Skeletal muscle tissue (tissue), 3 donors: ENCODE measurements at regions not wholly inside any gene's neighbourhood (a gene's known extent, or its start where the extent isn't known, plus 50 kb on each side); places are given as distances from the start of the nearest gene placed in this dataset.

ENCODE experiments used
- H3K27ac ChIP-seq: one replicate; pipeline ENCODE4 v1.7.0; 2013; ENCODE audit warnings: mild to moderate bottlenecking, low read depth, low read length, inconsistent platforms
- H3K27me3 ChIP-seq, 3 donors: one replicate each; pipeline ENCODE4 v1.7.0; 2013; ENCODE audit warnings: low read length in 3 of 3; ENCODE audit not compliant: control insufficient read depth in 3 of 3, insufficient read depth in 3 of 3
- H3K36me3 ChIP-seq, 3 donors: one replicate each; pipeline ENCODE4 v1.7.0; 2013; ENCODE audit warnings: low read length in 3 of 3; ENCODE audit not compliant: control insufficient read depth in 3 of 3, insufficient read depth in 3 of 3
- H3K4me1 ChIP-seq, 3 donors: one replicate each; pipeline ENCODE4 v1.7.0; 2013; ENCODE audit warnings: low read length in 3 of 3, mild to moderate bottlenecking in 3 of 3; ENCODE audit not compliant: control insufficient read depth in 3 of 3, insufficient read depth in 3 of 3
- H3K4me3 ChIP-seq, 3 donors: one replicate each; pipeline ENCODE4 v1.7.0; 2013; ENCODE audit warnings: low read length in 3 of 3
- H3K9ac ChIP-seq, 3 donors: one replicate each; pipeline ENCODE4 v1.7.0; 2013; ENCODE audit warnings: low read length in 3 of 3, mild to moderate bottlenecking in 3 of 3, moderate library complexity in 2 of 3, low read depth in 1 of 3
- H3K9me3 ChIP-seq, 3 donors: one replicate each; pipeline ENCODE4 v1.7.0; 2013; ENCODE audit warnings: low read length in 3 of 3; ENCODE audit not compliant: control insufficient read depth in 3 of 3
- donor health status: Osteomylitis.

GRCh38 chr13:73676550-73677047, 457.6 kb downstream of the KLF12 start:
- no peaks in the 10 kb centered on the region for H3K9me3 ChIP-seq
- no peaks in the 10 kb centered on the region for H3K27me3 ChIP-seq
- H3K4me1 ChIP-seq: no peaks in the 10 kb centered on the region
- H3K36me3 ChIP-seq: no peaks in the 10 kb centered on the region
- H3K9ac ChIP-seq: no peak overlapping the region
- H3K27ac ChIP-seq: no peak overlapping the region
- no peak overlapping the region for H3K4me3 ChIP-seq

DNA sequence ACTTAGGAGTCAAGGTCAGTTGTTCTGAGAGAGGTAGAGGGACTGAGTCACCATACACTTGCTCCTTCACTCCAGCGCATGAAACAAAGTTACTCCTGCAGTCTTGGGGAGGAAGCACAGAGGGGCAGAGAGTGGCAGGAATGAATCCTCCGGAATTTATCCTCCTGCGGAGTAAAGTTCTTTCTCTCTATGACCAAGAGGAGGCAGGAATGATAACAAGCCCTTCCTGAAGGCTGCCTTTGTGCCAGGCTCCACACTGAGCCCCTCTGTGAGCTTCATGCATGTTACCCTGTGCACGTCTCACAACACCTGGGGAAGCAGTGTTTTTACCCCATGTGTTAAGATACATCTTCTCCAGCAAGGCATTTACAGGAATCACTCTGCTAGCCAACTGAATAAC, 458.4 kb downstream of the KLF12 start:
- Histone ChIP-seq H3K9ac (no peak overlapping the region), H3K27ac (no peak overlapping the region), H3K4me3 (no peak overlapping the region), H3K4me1 (no peaks in the 10 kb centered on the region), H3K27me3 (no peaks in the 10 kb centered on the region), H3K9me3 (no peaks in the 10 kb centered on the region), H3K36me3 (no peaks in the 10 kb centered on the region)

DNA sequence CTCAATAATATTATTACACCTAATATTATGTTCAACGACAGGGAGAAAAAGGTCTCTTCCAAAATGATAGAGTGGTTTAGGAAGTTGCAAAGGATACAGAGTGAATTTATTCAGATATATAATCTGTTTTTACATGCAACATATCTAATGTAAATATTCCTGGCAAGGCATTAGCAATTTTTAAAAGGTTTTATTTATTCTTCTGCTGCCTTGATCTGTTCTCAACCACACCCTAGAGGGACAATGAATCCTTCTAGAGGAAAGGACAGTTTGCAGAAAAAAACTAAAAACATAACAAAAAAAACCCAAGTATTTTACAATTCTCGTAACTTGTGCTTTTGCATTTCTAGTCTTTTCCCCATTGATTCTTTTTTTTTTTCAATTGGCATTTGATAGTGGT, 459.6 kb downstream of the KLF12 start:
- no peaks in the 10 kb centered on the region for H3K36me3 ChIP-seq
- H3K9ac ChIP-seq: no peak overlapping the region
- no peak overlapping the region for H3K27ac ChIP-seq
- H3K4me1 ChIP-seq: no peaks in the 10 kb centered on the region
- no peaks in the 10 kb centered on the region for H3K27me3 ChIP-seq
- H3K9me3 ChIP-seq: no peaks in the 10 kb centered on the region
- no peak overlapping the region for H3K4me3 ChIP-seq

- Histone ChIP-seq H3K9ac (no peak overlapping the region), H3K27ac (no peak overlapping the region), H3K36me3 (no peaks in the 10 kb centered on the region), H3K27me3 (no peaks in the 10 kb centered on the region), H3K4me1 (no peaks in the 10 kb centered on the region), H3K9me3 (no peaks in the 10 kb centered on the region), H3K4me3 (no peak overlapping the region)
Observed at GRCh38 chr13:73673931-73674330, 460.3 kb downstream of the KLF12 start.

GRCh38 chr13:73672492-73672891, 461.7 kb downstream of the KLF12 start:
- no peaks in the 10 kb centered on the region for H3K36me3 ChIP-seq
- H3K9me3 ChIP-seq: no peaks in the 10 kb centered on the region
- no peak overlapping the region for H3K4me3 ChIP-seq
- H3K27ac ChIP-seq: no peak overlapping the region
- no peaks in the 10 kb centered on the region for H3K4me1 ChIP-seq
- no peak overlapping the region for H3K9ac ChIP-seq
- no peaks in the 10 kb centered on the region for H3K27me3 ChIP-seq

DNA sequence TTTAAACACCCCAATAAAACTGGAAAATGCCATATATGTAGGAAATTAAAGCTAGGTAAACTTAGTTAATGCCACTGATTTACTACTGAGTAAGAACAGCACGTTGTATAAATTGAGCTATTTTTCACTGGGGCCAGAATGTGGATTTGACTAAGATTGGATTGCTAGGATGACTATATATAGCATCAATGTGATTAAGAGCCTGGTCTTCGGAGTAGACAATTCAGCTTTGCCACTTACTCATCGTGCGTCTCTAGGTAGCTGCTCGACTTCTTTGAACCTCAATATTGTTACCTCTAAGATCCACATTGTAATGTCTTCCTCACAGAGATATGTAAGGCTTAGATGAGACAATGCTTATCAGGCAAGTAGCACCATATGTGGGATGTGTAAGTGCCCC, 462.5 kb downstream of the KLF12 start:
- no peaks in the 10 kb centered on the region for H3K4me1 ChIP-seq
- H3K36me3 ChIP-seq: no peaks in the 10 kb centered on the region
- H3K27me3 ChIP-seq: no peaks in the 10 kb centered on the region
- H3K9me3 ChIP-seq: no peaks in the 10 kb centered on the region
- no peak overlapping the region for H3K27ac ChIP-seq
- H3K9ac ChIP-seq: no peak overlapping the region
- H3K4me3 ChIP-seq: no peak overlapping the region

DNA sequence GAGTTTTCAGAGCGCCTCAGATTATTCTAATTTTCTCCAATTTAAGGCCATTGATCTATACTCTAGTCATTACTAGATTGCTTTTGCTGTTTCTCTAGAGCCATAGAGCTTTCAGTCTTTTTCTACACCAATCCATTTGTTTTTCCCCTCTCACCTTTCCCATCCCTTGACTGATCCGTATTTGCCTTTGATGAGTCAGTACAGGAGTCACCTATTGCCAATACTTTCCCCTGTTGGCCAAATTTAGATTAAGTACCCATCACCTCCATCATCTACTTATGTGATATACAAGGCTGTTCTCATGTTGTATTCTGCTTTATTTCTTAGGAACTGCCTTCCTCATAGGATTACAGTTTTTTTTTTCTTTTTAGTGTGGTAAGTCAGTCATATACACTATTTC, 463.2 kb downstream of the KLF12 start:
- H3K9me3 ChIP-seq: no peaks in the 10 kb centered on the region
- no peak overlapping the region for H3K27ac ChIP-seq
- no peak overlapping the region for H3K9ac ChIP-seq
- H3K4me3 ChIP-seq: no peak overlapping the region
- H3K36me3 ChIP-seq: no peaks in the 10 kb centered on the region
- no peaks in the 10 kb centered on the region for H3K27me3 ChIP-seq
- H3K4me1 ChIP-seq: no peaks in the 10 kb centered on the region

DNA sequence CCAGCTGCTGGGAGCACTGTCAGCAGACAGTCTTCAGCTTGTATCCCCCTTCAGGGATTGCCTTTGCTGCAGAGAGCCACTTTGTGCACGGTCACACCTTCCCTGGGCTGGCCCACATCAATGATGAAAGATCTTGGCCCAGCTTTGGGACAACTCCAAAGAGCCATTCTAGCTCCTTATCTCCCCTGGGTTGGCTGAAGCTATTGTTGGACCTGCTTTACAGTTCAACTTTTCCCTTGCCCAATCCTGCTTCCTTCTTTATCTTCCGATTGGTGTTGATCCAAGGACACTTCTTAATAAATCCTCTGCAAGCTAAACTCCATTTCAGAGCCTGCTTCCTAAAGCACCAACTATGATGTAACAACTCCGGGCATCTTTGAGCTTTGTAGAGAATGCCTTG, 466.4 kb downstream of the KLF12 start:
- H3K27me3 ChIP-seq: no peaks in the 10 kb centered on the region
- H3K27ac ChIP-seq: no peak overlapping the region
- no peaks in the 10 kb centered on the region for H3K9me3 ChIP-seq
- H3K9ac ChIP-seq: no peak overlapping the region
- no peaks in the 10 kb centered on the region for H3K36me3 ChIP-seq
- no peak overlapping the region for H3K4me3 ChIP-seq
- H3K4me1 ChIP-seq: no peaks in the 10 kb centered on the region

- H3K36me3 ChIP-seq: no peaks in the 10 kb centered on the region
- H3K4me1 ChIP-seq: no peaks in the 10 kb centered on the region
- no peaks in the 10 kb centered on the region for H3K27me3 ChIP-seq
- no peak overlapping the region for H3K4me3 ChIP-seq
- no peak overlapping the region for H3K27ac ChIP-seq
- no peaks in the 10 kb centered on the region for H3K9me3 ChIP-seq
- H3K9ac ChIP-seq: no peak overlapping the region
Observed at GRCh38 chr13:73665261-73665660, 468.9 kb downstream of the KLF12 start.

DNA sequence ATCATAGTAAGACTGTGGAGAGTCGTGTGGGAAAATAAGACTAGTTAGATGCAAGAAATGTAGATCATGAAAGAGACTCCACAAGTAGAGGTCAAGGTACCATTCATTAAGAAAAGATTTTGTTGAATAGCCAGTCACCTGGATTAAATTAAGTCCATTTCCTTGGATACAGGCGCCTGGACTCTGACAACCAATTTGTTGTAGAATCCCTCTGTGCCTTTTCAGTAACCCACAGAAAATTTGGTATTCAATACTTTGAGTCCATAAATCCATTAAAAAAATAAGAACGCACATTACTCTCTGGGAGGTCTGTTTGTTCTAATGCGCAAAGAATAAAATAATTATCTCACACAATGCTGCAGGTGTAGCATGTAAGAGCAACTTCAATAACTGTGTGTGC, 469.4 kb downstream of the KLF12 start:
- no peaks in the 10 kb centered on the region for H3K36me3 ChIP-seq
- H3K9ac ChIP-seq: no peak overlapping the region
- H3K27ac ChIP-seq: no peak overlapping the region
- no peaks in the 10 kb centered on the region for H3K4me1 ChIP-seq
- no peaks in the 10 kb centered on the region for H3K27me3 ChIP-seq
- H3K9me3 ChIP-seq: no peaks in the 10 kb centered on the region
- no peak overlapping the region for H3K4me3 ChIP-seq

DNA sequence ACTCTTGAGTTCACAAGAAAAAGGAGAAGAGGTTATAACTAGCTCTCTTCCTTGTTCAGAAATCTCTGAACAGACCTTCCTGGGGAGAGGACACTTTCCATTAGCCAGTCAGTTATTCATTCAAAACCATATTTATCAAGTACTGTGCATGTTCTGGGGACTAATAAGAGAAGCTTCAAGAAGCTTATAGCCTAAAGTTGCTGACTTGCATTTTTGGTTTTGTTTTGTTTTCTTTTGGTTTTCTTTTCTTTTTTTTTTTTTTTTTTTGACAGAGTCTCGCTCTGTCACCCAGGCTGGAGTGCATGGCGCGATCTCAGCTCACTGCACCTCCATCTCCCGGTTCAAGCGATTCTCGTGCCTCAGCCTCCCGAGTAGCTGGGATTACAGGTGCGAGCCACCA, 471.4 kb downstream of the KLF12 start:
- no peak overlapping the region for H3K9ac ChIP-seq
- no peak overlapping the region for H3K4me3 ChIP-seq

More for the DNA sequence above, 471.4 kb downstream of the KLF12 start:
- H3K36me3 ChIP-seq: no peaks in the 10 kb centered on the region
- H3K27me3 ChIP-seq: no peaks in the 10 kb centered on the region
- no peaks in the 10 kb centered on the region for H3K4me1 ChIP-seq
- no peak overlapping the region for H3K27ac ChIP-seq
- no peaks in the 10 kb centered on the region for H3K9me3 ChIP-seq
